H1 (cell line): ENCODE measurements at regions not wholly inside any gene's neighbourhood (a gene's known extent, or its start where the extent isn't known, plus 50 kb on each side); places are given as distances from the start of the nearest gene placed in this dataset.

Source experiments
- CHD7 ChIP-seq: fragments of 300-600 bp; sonication (generic); IDR thresholded peaks from 2 replicates; pipeline ENCODE4 v1.7.1; 2012; ENCODE audit warnings: low read length, moderate library complexity, mild to moderate bottlenecking, inconsistent platforms; ENCODE audit not compliant: insufficient replicate concordance
- EZH2 ChIP-seq: fragments of 200-600 bp; sonication (generic); IDR thresholded peaks from 2 replicates; pipeline ENCODE4 v1.7.1; 2012; ENCODE audit warnings: low read depth, mild to moderate bottlenecking, moderate library complexity, low read length, inconsistent platforms; ENCODE audit not compliant: severe bottlenecking
- JUN ChIP-seq: IDR thresholded peaks from 2 replicates; pipeline ENCODE4 v1.6.1; 2011; ENCODE audit warnings: low read depth, mild to moderate bottlenecking, improper control_type of control experiment, low read length
- RNF2 ChIP-seq: fragments of 200-900, 300-1000 bp; sonication (generic); IDR thresholded peaks from 2 replicates; pipeline ENCODE4 v1.7.1; 2016; ENCODE audit warnings: borderline replicate concordance, low read depth, mild to moderate bottlenecking, antibody characterized with exemption, low read length; ENCODE audit not compliant: poor library complexity, severe bottlenecking; ENCODE audit errors: missing control alignments
- SIN3A ChIP-seq, 2 experiments: IDR thresholded peaks in 1 of 2; conservative IDR thresholded peaks in 1 of 2; 2 replicates each; pipeline ENCODE4 v1.6.1; 2011 to 2012; ENCODE audit warnings: low read length in 2 of 2, improper control_type of control experiment in 1 of 2, low read depth in 1 of 2, mild to moderate bottlenecking in 1 of 2
- SP4 ChIP-seq: IDR thresholded peaks from 2 replicates; pipeline ENCODE4 v1.6.1; 2012; ENCODE audit warnings: low read length, inconsistent platforms
- TAF7 ChIP-seq: optimal IDR thresholded peaks from 2 replicates; pipeline ENCODE3; 2011; ENCODE audit warnings: low read depth, mild to moderate bottlenecking, inconsistent platforms, low read length, moderate library complexity, borderline replicate concordance
- USF2 ChIP-seq: IDR thresholded peaks from 2 replicates; pipeline ENCODE4 v1.6.1; 2011; ENCODE audit warnings: low read length, improper control_type of control experiment
- TF ChIP-seq, protein P1 (sequence below): IDR thresholded peaks from 2 replicates; pipeline ENCODE4 v1.6.1; 2011; ENCODE audit warnings: low read depth, mild to moderate bottlenecking, low read length; ENCODE audit not compliant: insufficient read depth

- TF ChIP-seq CHD7 (no peak), SIN3A (conservative IDR thresholded peaks at IDR 0.05 in 1 of 2, IDR thresholded peaks at IDR 0.05 in 1 of 2; ENCODE audit: low read depth in 1 of 2, low read length in 2 of 2) (no peak), JUN (no peak), EZH2 (no peak), USF2 (no peak), TAF7 (no peak), SP4 (no peak), RNF2 (no peak)
- TF ChIP-seq, protein P1, sequence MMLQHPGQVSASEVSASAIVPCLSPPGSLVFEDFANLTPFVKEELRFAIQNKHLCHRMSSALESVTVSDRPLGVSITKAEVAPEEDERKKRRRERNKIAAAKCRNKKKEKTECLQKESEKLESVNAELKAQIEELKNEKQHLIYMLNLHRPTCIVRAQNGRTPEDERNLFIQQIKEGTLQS: no peak
These were observed 479.5 kb downstream of the TNS1 start (continued) for GRCh38 chr2:217523286-217523685.
